HG02943 (cell line): ENCODE measurements at regions not wholly inside any gene's neighbourhood (a gene's known extent, or its start where the extent isn't known, plus 50 kb on each side); places are given as distances from the start of the nearest gene placed in this dataset.

ENCODE experiments used
- ATAC-seq: cut with Tn5 transposase; IDR thresholded peaks from one replicate; pipeline ENCODE4 v1.9.1; 2021; ENCODE audit warnings: mild to moderate bottlenecking, low read depth, moderate library complexity; ENCODE audit not compliant: unreplicated experiment

DNA sequence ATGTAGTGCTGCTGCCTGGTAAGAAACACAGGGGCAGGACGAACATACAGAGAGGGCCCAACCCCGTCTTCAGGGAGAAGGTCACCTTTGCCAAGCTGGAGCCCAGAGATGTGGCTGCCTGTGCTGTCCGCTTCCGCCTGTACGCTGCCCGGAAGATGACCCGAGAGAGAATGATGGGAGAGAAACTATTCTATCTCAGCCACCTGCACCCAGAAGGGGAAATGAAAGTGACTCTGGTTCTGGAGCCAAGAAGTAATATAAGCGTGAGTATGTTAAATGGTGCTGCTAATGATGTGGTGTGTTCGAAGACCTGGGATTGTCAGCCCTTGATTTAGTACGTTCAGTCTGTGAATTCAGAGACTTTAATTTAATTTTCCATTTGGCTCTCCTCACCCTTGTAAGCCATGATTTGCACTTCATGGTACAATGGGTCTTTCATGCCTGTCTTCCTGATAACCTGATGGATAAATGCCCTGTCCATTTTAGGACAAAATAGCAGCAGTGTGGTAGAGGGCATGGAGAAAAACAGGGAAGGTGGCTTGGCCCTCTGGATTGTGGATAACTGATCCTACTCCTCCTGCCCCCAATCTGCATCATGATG lies 318.9 kb downstream of the SNAPC1 start:
- ATAC-seq, result peak; percentile 89

DNA sequence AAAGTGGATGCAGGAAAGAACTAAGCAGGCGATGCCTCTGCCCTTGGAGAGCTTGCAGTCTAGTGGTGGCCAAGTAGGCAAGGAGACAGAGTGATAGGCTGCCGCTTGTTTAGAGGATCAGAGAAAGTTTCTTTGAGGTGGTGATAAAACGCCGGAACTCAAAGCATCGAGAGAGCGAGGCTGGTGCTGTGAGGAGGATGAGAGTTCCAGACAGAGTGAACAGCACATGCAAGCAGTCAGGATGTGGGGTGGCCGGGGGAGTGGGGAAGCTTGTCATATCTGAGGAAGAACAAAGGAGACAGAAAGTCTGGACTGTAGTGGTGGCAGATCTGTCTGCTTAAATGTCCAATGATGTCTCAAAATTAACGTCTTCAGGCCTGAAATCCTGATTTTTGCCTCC lies 319.7 kb downstream of the SNAPC1 start:
- ATAC-seq, result no peak

DNA sequence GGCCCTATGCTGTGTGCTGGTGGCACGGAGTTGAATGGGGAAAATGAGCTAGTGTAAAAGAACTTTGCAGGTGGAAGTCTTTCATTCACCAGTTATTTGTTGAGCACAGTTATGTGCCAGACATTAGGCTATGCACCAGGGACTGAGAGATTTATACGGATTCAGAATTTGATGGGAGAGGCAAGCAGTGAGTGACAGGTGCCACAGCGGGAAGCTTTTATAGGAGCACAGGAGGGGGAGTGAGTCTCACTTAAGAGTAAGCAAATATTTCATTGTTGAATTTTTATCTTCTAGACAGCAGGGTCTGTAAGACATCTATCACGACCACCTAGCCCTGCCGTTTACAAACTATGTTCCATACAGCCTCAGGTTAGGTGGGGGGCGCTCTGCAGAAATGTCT lies 320.6 kb downstream of the SNAPC1 start:
- ATAC-seq, result no peak

DNA sequence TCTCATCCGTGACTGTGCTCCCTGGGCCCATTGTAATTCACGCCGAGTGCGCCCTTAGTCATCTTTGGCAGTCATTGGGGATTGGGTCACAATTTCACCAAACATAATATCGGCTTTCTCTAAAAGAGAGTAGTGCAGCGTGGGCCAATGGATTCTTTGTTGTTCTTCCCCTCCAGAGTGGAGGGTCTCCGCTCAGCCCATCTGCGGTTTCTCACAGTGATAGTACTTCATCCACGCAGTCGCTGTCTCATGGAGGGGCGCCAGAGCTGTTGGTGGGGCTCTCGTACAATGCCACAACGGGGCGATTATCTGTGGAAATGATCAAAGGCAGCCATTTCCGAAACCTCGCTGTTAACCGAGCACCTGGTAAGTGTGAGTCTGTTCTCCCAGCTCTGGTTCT lies 321.8 kb downstream of the SNAPC1 start:
- no peak for ATAC-seq

DNA sequence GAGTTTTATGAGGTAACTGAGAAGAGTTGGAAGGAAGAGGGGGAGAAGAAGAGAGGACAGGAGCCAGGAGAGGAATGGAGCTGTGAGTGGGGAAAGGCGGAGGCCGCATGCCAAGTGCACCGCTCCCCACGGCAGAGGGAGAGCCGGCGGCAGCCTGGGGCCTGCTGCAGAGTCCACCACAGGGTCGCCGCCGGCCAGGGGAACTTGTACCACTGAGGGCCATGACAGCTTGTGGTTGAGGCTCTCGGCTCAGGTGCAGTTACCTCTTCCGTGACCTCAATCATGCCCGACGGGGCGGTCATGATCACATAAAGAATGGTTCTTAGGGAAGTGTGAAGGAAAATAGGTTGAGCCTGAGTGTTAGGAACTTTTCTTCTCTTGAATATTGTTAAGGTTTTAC lies 325.0 kb downstream of the SNAPC1 start:
- no peak for ATAC-seq

DNA sequence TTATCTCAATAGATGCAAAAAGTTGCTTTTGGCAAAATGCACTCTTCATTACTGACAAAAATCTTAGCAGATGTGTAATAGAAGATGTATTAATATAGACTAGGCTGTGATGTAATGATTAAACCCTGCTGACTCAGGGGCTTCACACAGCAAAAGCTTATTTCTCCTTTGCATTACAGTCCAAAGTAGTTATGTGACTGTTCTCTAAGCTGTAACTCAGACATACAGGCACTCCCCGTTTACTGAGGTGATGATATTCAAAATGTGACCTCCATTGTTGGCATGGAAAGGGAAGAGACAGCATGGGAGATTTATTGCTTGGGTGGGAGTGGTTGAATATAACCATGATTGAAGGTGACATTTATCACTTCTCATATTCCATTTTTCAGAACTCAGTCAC lies 331.5 kb downstream of the SNAPC1 start:
- ATAC-seq, result no peak

DNA sequence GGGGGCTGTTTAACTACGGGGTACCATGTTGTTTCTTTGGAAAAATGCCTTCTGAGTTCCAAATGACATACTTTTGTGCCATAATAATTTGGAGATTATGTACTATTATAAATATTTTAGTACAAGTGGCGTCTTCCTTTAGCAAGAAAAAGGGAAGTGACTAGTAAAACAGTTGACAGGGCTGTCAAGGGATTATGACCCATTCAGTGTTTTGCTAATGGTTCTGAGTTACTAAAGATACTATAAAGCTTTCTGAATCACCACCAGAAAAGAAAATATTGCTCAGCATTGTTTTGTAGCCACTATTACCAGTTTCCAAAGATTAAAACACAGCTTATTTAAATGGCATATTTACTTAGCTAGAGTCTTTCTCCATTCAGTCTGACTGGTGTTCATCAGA lies 334.9 kb downstream of the SNAPC1 start:
- no peak for ATAC-seq

DNA sequence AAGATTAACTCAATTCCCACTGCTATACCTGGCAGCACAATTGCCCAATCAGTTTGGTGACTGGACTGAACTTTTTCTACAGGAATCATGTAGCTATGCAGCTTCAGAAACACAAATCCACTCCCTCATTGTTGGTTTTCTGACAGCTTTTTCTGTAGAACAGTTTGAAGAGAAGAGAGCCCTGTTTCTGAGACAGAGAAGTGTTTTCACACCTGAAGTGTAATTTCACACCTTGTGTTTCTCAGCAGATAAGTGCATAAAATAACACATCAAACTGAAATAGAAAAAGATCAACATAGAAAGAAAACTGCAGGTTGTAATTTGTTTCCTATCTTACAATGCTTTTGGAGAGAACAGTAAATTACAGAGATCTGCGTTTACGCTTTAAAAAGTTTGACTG lies 335.6 kb downstream of the SNAPC1 start:
- ATAC-seq, result no peak

DNA sequence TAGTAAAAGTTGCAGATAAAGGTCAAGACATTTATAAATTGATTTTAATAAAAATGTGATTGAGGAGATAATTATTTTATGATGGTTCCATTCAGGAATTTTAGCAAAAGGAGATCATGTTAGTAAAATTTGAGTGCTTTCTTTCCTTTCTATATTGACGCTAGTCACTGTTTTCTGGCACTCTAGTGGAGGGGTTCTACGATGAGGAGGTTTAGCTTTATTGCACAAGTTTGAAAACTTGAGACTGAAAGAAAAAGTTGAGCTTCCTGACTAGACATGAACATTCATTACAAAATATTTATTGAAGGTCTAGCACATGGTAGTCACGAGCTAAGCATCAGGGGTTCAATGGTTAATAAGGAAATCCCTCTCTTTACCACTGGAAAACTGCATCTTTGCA lies 336.1 kb downstream of the SNAPC1 start:
- no peak for ATAC-seq

DNA sequence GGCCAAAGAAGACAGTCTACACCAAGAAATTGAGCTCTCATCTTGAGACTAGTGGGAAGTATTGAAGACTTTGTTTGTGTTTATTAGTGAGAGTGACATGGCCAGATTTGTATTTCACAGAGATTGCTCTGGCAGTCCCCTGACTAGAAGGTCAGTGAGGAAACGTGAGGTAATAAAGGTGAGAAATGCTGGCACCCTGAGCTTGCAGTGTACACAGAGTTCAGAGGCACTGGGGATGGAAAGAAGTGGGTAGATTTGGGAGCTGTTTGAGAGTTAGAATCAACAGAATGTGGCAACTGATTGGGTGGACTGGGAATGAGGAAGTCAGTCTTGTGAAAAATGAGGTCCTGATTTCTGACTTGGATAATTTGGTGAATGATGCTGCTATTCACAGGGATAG lies 336.9 kb downstream of the SNAPC1 start:
- ATAC-seq, result no peak

DNA sequence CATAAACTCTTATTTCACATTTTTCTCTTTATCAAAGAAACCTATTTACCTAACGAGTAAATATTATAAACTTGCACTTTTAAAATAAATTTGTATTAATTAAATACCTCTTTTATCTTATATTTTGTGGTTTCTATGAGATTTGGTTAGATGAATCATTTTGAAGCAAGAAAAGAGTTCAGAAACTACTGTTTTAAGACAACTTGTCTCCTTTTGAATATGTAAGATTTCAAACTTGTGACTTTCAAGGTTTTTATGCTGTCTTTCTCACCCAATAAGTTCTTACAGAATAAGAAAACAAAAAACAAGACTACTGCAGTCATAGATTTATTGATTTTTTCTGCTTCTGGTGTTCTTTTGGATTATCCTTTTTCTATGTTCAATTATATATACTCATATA lies 339.0 kb downstream of the SNAPC1 start:
- ATAC-seq, result no peak

DNA sequence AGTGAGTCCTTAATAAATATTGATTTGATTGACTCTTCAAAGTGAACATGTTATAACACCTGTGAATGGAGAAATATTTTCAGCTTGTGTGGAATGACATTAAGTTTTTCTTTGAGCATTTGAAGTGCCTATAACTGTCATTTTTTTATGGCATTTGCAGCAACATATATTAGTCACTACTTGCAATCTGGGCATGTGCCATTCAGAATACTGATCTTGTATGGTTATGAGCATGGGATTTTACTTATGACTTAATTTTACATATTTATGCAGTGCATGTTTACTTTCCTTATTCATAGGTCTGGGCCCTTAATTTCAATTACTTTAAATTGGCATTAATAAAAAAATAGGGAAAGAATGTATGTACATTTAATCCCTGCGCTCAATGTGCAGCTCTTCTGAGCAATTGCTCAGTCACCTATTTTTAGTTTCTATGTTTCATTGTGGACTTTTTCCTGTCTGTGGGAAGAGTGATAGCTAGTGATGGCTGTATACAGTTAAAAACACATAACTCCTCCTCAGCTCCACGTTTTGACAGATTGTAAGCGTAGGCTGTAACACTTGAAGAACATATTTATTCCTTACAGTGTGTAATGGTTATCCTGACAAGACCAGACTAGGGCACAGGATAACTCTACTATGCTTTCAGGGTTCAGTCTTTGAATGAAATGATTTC lies 339.6 kb downstream of the SNAPC1 start:
- ATAC-seq, result no peak

DNA sequence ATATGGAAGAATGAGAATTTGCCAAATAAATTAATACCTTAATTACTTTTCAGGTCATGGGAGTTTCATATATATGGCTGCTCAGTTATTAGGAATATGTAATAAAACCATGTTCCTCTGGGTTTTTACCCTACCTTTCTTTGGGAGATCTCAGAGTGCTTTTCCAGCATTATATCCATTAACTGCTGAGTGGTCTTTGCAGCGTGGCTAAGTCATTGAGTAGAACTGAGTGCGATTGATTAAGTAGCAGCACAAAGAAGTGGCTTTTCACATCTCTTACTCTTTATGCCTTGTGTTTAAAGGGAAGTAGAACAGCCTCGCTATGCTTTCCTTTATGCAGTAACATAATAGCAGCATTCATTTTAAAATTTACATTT lies 340.1 kb downstream of the SNAPC1 start:
- ATAC-seq, result no peak

DNA sequence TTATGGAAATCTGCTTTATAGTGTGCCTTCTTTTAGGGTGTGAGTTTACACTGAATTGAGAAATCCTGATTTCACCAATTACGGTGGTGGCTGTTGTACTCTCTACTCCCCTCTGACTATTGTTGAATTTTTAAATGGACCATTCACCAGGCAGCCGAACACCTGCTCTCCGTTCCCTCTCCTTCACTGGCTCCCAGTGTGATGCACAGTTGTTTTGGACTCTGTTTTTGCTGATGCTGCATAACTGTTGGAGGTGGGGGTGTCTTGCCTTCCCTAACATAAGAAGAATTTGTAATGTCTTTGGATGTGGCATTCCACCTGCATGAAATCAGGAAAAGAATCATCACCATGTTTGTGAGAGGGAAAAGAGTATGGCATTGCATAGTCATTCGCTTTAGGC lies 341.2 kb downstream of the SNAPC1 start:
- no peak for ATAC-seq

DNA sequence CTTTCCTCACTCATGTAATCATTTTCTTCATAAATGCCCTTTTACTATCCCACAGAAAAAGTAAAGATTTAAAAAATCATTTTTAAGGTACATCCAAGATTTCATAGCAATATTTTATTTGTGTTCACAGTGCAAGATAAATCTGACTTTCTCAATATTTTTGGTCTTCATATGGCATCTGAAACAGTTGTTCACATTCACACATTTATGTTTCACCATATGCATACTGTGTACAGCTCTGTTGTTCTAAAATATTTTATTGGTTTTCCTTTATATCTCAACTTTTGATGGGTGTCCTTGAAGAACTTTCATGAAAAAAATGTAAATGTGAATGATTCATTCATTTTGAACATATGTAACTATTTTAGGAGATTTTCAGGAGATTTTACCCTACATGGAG lies 348.7 kb downstream of the SNAPC1 start:
- ATAC-seq, result no peak

DNA sequence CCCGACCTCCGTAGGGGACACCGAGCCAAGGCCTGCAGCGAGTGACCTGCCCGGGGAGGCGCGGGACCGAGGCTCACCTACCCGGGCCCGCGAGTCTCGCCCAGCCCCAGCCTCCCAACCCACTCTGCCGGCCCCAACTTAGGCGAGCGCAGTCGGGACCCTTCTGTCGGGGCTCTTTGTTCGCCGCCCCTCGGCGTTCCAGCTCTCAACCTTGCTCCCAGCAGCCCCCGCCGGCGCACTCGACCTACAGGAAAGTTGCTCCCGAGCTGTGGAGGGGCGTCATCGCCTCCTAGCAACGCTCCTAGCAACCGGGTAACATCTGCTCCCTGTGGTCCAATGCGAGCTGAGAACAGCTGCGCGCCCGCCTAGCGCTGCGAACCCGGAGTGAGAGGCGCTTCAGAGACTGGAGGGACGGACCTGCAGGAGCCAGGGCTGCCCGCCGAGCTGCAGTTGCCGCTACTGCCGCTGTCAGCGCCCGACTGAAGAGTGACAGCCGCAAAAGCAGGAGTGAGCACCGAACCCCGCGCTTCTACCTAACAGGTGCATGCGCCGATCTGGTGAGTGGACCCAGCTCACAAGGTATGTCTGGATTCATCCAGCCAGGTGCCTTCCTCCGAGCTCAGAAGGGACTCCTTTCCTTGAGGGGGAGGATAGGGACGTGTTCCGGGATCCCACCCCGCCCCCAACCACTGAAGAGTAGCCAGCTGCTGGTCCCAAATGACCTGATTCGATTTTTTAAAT lies 355.0 kb downstream of the SNAPC1 start:
- peak; percentile 89 for ATAC-seq

DNA sequence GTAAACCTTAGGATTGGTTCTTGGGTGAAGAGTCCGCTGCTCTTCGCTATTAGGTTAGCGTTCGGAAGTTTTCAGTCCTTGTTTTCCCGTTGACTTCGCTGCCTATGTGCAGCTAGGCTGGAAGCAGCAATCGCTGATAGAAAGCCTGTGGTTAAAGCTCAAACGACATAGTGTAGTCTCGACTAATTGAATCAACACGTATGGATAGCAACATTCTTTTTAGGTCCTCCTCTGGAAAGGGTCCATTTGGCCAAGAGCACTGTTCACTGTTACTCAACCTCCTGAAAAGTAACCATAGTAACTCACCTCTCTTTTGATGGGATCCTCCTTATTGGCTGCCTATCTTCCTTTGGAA lies 355.5 kb downstream of the SNAPC1 start:
- ATAC-seq, result no peak

DNA sequence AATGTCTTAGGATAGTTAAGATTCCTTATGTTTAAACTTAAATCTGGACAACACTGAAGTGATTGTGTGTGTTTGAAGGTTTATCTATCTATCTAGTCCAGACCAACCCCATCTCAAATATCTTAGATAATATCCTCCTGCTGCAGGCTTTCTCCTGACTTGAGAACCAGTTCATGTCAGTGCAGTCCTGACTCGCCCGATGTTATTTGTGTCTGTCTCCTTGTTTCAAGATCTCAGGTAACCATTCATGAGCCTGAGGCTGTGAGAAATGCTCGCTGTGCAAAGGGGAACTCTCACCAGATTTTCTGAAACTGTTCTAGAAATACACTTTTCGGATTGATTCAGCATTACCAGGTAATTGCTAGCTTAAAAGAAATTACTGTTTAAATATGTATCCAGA lies 356.2 kb downstream of the SNAPC1 start:
- no peak for ATAC-seq

DNA sequence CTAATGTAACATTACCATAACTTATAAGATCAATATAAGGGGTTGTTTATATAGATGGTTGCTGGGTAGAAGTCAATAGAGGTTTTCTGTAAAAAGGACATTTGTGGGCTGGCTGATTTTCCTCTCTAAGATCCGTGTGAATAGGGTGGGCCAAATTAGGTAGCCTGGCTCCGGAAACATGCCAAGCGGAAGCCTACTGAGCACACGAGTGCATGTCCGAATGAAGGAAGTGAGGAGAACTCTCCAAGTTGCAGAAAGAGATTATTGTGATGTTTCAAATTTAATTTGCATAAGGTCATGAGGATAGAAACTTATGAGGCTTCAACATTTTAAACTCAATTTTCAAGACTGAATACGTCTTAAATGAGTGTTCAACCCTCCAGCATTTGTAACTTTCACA lies 356.7 kb downstream of the SNAPC1 start:
- no peak for ATAC-seq

DNA sequence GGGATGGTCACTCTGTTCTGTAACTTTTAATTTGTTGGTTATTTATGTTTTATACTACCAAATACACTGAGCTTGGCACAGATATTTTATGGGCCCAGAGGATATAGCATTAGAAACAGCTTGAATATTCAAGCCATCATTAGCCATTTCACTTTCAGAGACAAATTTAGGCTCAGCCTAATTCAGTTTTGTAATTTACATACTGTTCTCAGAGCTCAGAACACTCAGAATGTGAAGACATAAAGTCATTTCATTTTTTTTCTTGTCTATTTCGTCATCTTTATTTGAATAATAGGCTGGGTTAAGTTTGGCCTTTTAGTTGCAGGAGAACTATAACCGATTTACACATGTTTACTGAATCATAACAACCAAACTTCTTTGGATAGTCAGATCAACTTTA lies 361.7 kb downstream of the SNAPC1 start:
- no peak for ATAC-seq

DNA sequence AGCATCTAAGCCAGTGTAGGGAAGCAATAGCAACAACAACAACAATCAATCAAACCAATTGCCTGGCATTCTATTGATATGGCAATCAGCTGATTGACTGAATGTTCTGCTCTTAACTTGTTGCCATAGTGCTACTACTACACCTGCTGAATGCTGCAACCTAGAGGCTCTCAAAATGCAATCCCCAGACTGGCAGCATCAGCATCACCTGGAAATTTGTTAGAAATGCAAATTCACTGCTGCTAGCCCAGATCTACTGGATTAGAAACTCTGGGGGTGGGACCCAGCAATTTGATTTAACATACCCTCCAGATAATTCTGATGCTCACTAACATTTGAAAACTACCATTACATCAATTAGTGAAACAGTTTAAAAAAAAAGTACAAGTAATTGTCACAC lies 363.6 kb downstream of the SNAPC1 start:
- no peak for ATAC-seq

DNA sequence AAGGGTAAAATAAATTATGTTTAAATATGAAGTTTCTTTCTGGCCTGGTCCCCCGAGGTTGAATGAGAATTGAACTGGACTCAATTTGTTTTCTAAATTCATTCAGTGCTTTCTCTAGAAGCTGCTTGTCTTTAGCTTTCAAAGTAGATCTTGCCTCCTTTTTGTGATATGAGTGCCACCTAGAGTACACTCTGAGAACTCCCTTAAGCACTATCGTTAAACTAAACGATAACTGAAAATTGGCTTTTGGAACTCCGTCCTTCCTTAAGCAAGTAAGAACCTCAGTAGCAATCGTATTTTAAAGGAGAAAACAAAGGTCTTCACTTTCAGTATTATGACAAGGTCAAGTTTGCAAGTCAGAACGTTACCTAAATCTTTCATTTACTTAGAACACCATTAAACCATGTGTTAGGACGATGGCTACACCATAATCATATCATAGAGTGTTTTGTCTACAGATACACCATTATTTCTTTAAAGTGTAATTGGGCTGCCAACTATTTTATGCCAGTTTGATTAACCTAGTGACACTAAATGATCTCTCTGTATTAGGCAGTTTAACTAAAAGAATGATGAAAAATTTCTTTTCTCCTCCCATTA lies 364.8 kb downstream of the SNAPC1 start:
- peak; percentile 76 for ATAC-seq
